Mesodermal cell (in vitro differentiated cells): ENCODE measurements at regions not wholly inside any gene's neighbourhood (a gene's known extent, or its start where the extent isn't known, plus 50 kb on each side); places are given as distances from the start of the nearest gene placed in this dataset.

Source experiments
- H3K27ac ChIP-seq: 2 replicates; pipeline ENCODE4 v1.7.0; 2013; ENCODE audit warnings: mild to moderate bottlenecking, low read depth, low read length, moderate library complexity; ENCODE audit not compliant: severe bottlenecking
- H3K36me3 ChIP-seq: 2 replicates; pipeline ENCODE4 v1.7.1; 2013; ENCODE audit warnings: mild to moderate bottlenecking, low read length, moderate library complexity; ENCODE audit not compliant: control insufficient read depth, insufficient read depth
- H3K4me1 ChIP-seq: one replicate; pipeline ENCODE4 v1.7.1; 2013; ENCODE audit warnings: mild to moderate bottlenecking, low read length; ENCODE audit not compliant: insufficient read depth, control insufficient read depth, poor library complexity, severe bottlenecking
- H3K4me3 ChIP-seq: 2 replicates; pipeline ENCODE4 v1.7.0; 2013; ENCODE audit warnings: low read length, control low read depth, mild to moderate bottlenecking; ENCODE audit not compliant: insufficient read depth, poor library complexity, severe bottlenecking; ENCODE audit errors: extremely low read depth
- H3K9me3 ChIP-seq: 2 replicates; pipeline ENCODE4 v1.7.1; 2013; ENCODE audit warnings: mild to moderate bottlenecking, low read length, moderate library complexity; ENCODE audit not compliant: control insufficient read depth
- WGBS, 2 experiments: methylation state at CpG; one replicate each; pipeline ENCODE4 v1.1.5; 2013; ENCODE audit warnings: missing lambda C conversion rate in 2 of 2; ENCODE audit not compliant: insufficient coverage in 2 of 2; 5-methylcytosine and 5-hydroxymethylcytosine counted together

DNA sequence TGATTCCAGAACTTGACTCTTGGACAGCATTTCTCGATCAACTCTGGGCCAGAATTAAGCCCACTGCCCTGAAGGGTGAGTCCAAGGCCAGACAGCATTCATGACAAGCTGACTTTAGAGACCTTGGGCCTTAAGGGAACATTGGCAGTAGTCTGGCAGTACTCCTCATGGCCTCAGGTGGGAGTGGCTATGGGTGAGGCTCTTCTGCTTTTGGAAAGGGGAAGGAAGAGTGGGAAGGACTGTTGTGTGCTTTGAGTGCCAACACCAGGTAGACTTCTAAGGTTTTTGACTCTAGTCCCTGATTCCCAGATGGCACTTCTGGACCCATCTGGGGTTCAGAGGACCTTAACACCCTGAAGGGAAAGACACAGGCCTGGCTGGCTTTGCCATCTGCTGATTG, 530.4 kb downstream of the ACTL7B start:
- 89 to 100% methylated on average over 1 of the region's 1 CpG for WGBS, 2 experiments
- Histone ChIP-seq H3K36me3 (no peaks in the 10 kb centered on the region), H3K27ac (no peak overlapping the region), H3K4me1 (no peaks in the 10 kb centered on the region), H3K9me3 (peaks cover 4% of the 10 kb centered on the region), H3K4me3 (no peak overlapping the region)

DNA sequence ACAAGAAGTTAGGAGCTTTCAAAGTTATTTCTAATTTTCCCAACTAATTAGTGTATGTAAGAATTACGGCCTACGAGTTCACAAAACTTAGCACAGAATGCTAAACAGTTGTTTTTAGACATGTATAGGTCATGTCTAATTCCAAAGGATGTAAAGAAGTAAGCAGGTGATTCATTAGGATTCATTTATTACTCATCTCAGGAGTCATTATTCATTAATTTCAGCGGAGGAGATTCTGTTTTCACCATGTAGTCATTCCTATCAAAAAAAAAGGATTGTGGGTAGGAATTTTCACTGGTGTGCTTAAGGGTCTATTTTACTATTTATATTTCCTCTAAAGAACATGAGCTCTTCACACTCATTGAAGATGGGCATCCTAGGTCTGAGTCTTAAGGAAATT, 532.2 kb downstream of the ACTL7B start:
- Histone ChIP-seq H3K4me1 (no peaks in the 10 kb centered on the region), H3K9me3 (no peaks in the 10 kb centered on the region), H3K36me3 (no peaks in the 10 kb centered on the region), H3K27ac (no peak overlapping the region), H3K4me3 (no peak overlapping the region)
- WGBS, 2 experiments = no CpG with 5 or more reads among the region's 3 CpGs

DNA sequence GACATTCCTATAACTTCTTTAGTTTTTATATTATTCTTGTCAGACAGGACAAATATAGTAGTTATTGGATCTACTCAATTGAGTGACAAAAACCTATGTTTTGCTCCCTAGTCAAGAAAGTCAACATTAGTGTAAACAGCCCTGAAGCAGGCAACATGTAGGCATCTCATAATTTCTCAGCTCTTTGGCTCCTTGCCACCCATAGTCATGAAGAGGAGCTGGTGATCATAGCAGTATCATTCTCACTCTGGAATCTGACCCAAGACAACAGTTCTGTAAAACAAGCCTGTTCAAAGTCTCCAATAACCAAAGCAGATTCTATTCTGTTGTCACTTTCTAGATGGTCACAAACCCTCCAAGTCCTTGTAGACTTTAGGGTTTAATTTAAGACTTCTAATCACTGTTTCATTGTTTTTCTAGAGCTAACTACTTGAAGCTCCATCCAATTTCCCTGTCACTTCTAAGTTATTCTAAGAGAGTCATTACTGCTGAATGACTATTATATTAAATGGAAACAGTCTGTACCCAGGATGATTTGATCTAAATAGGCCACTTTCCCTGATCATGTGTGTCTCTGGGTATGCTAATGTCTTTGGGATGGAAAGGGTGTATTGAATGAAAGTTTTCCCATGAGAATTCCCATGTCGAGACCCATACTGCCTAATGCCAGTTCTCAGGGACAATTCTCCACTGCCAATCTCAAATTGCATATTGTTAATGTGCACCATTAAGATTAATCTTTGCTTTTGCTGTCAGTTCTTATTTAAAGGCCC, 533.3 kb downstream of the ACTL7B start:
- WGBS, 2 experiments = 86% methylated on average over 1 of the region's 1 CpG; no CpG with 5 or more reads in 1 of the 2 experiments

DNA sequence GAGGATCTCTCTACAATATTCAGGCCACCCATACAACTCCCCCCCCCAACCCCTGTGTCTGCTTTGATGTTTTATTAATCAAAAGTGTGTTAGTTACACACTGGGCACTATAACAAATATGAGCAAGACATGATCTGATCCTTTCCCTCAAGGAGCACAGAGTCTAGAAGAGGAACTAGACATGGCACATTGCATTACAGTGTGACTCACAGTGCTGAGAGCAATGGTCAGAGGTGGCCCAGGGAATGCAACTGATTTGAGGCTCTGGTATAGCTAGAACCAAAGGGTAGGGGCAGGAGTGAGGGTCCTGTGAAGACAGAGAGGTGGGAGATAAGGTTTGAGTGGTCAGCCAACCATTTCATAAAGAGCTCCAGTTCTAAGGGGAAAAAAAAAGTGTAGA, 539.2 kb downstream of the ACTL7B start:
- Histone ChIP-seq H3K9me3 (no peaks in the 10 kb centered on the region), H3K4me3 (no peak overlapping the region), H3K4me1 (no peaks in the 10 kb centered on the region), H3K27ac (no peak overlapping the region), H3K36me3 (no peaks in the 10 kb centered on the region)

More for the DNA sequence above, 533.3 kb downstream of the ACTL7B start:
- no peaks in the 10 kb centered on the region for H3K4me1 ChIP-seq
- H3K36me3 ChIP-seq = no peaks in the 10 kb centered on the region
- no peak overlapping the region for H3K4me3 ChIP-seq
- no peak overlapping the region for H3K27ac ChIP-seq
- no peaks in the 10 kb centered on the region for H3K9me3 ChIP-seq

DNA sequence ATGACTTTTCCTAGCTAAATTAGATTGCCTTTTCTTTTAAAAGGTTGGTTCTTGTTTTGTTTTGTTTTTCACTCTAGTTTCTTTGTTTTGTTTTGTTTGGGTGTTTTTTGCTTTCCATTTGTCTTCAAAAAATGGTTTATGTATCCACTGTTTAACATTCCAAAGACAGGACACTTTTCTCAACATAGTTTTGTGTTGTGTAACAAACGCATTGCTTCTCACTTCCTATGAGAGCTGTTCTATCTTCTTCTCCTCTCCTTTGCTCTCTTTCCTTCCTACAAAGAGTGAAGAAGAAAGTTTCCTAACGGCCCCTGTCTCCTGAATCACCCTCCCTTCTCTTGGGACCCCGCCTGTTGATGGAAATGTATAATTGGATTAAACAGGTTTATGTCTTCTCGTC, 539.7 kb downstream of the ACTL7B start:
- Histone ChIP-seq H3K27ac (no peak overlapping the region), H3K9me3 (no peaks in the 10 kb centered on the region), H3K36me3 (no peaks in the 10 kb centered on the region), H3K4me1 (no peaks in the 10 kb centered on the region), H3K4me3 (no peak overlapping the region)
- WGBS, 2 experiments = no CpG with 5 or more reads among the region's 4 CpGs

DNA sequence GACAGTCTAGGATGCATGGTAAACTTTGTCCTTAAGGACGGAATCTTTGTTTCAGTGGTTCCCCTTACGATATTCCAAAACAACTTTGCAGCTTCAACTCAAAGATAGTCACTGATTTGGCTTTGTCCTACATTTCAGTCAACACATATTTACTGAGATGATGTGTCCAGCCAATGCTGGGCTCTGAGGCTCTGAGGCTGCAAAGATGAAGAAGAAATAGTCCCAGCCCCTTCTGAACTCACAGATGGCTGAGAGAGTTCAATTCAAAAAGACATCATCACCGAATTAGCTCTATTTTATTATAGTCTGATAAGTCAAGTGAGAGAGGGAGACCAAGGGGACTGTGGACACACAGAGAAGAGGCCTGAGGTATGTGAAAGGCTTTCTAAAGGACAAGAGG, 544.0 kb downstream of the ACTL7B start:
- 94 to 100% methylated on average over 1 to 2 of the region's 3 CpGs for WGBS, 2 experiments
- H3K36me3 ChIP-seq = no peaks in the 10 kb centered on the region

DNA sequence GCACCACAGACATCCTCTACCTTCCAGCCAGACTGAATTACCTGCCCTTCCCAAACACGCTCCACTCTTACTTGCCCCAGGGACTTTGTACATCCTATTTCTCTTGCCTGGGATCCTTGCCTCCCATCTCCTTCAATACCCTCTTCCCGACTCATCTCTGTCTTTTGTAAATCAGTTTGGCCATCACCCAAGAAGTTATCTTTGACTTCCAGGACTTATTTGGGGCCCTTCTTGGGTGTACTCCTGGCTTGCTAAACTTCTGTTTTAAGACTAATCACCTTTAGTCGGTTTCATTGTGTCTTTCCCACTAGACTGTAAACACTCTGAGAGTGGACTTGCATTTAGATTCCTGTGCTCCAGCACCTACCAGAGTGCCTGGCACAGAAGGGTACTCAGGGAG, 545.6 kb downstream of the ACTL7B start:
- WGBS, 2 experiments = 91 to 92% methylated on average over 3 of the region's 3 CpGs
- Histone ChIP-seq H3K4me3 (no peak overlapping the region), H3K9me3 (no peaks in the 10 kb centered on the region), H3K36me3 (no peaks in the 10 kb centered on the region), H3K27ac (no peak overlapping the region), H3K4me1 (no peaks in the 10 kb centered on the region)

More for the DNA sequence above, 544.0 kb downstream of the ACTL7B start:
- Histone ChIP-seq H3K4me3 (no peak overlapping the region), H3K4me1 (no peaks in the 10 kb centered on the region), H3K9me3 (no peaks in the 10 kb centered on the region), H3K27ac (no peak overlapping the region)

DNA sequence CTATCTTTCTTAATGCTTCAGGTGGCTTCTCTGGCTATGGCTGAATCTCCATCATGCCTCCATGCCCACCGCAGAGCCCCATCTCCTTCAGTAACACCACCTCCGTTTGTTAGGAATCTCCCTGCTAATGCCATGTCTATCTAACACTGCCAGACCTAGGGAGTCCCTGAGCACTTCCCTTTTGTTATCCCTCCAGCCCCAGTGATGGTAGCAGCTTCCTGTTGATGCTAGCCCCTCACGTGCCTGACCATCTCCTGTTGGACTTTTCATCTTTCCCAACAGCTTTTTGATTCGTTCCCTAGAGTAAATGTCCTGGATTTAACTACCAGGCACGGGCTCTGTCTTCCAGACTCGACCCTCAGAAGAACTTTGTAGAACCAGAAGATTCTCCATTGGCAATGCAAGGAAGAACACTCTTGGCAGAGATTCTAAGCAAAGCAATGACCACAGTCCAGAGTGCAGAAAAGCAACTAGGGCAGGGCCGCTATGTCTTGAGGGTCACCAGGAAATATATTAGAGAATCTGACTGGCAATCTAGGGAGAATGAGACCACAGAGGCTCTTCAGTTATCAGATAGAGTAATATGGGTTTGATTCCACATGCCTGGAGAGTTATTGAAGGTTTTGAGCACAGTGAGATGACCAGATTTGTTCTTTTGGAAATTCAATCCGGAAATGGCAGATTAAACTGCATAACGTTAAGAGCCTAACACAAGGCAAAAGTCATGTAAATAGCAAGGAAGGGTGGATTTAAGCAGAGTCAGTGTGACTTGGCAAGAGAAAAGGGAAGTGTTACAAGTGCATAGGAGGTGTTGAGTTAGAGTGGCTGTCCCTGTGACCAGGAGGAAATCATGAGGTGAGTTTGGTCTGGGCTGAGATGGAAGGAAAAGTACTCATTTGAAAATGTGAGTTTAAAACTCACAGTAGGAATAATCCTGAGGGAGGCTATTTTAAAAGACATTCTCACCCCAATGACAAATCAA, 555.2 kb downstream of the ACTL7B start:
- no peaks in the 10 kb centered on the region for H3K36me3 ChIP-seq
- H3K4me3 ChIP-seq = no peak overlapping the region
- WGBS, 2 experiments = 84 to 88% methylated on average over 9 of the region's 9 CpGs
- H3K9me3 ChIP-seq = no peaks in the 10 kb centered on the region
- no peaks in the 10 kb centered on the region for H3K4me1 ChIP-seq
- no peak overlapping the region for H3K27ac ChIP-seq

DNA sequence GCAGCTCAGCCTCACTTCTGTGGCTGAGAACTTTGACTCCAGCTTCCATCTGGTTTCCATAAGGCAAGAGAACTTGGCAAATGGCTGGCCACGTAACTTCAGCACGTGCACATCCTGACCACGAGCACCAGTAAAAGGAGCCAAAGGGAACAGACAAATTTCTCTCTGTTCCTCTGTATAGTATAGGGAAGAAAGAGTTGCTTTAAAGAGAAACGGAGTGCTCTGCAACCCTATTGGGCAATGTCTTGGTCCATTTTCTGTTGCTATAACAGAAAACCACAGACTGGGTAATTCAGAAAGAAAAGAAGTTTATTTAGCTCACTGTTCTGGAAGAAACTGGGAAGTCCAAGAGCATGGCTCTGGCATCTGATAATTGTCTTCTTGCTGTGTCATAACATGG, 558.7 kb downstream of the ACTL7B start:
- no peak overlapping the region for H3K4me3 ChIP-seq
- 85% methylated on average over 2 of the region's 4 CpGs; no CpG with 5 or more reads in 1 of the 2 experiments for WGBS, 2 experiments
- no peaks in the 10 kb centered on the region for H3K36me3 ChIP-seq
- no peaks in the 10 kb centered on the region for H3K9me3 ChIP-seq
- H3K4me1 ChIP-seq = no peaks in the 10 kb centered on the region
- H3K27ac ChIP-seq = no peak overlapping the region

DNA sequence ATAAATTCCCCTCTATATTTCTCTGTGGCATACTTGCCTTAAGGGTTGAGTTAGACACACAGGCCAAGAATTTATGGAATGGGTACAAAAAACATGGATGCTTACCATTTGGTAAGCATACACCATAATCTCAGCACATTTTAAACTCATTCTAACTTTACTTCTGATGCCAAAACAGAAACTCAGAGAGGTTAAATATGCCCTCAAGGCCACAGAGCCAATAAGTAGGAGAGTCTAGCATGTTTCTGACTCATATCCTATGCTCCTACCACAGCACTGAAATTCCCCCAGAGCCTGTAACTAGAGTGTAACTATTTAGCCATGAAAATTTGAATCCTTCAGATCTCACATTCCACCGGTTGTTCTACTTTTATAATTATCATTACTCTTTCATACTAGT, 559.7 kb downstream of the ACTL7B start:
- Histone ChIP-seq H3K4me1 (no peaks in the 10 kb centered on the region), H3K27ac (no peak overlapping the region), H3K9me3 (no peaks in the 10 kb centered on the region), H3K36me3 (no peaks in the 10 kb centered on the region), H3K4me3 (no peak overlapping the region)
- WGBS, 2 experiments = no CpG with 5 or more reads among the region's 1 CpG

DNA sequence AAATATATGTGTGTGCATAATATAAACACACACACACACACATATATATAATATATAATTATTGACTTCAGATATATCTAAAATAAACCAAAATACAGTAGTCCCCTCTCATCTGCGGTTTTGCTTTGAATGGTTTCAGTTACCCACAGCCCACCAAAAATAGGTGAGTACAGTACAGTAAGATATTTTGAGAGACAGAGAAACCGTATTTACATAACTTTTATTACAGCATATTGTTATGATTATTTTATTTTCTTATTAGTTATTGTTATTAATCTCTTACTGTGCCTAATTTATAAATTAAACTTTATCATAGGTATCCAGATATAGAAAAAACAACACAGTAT, 564.2 kb downstream of the ACTL7B start:
- no CpG with 5 or more reads among the region's 2 CpGs for WGBS, 2 experiments
- Histone ChIP-seq H3K36me3 (no peaks in the 10 kb centered on the region), H3K27ac (no peak overlapping the region), H3K4me1 (no peaks in the 10 kb centered on the region), H3K9me3 (no peaks in the 10 kb centered on the region), H3K4me3 (no peak overlapping the region)
